ENCODE measurements at regions not wholly inside any gene's neighbourhood (a gene's known extent, or its start where the extent isn't known, plus 50 kb on each side); places are given as distances from the start of the nearest gene placed in this dataset.

DNA sequence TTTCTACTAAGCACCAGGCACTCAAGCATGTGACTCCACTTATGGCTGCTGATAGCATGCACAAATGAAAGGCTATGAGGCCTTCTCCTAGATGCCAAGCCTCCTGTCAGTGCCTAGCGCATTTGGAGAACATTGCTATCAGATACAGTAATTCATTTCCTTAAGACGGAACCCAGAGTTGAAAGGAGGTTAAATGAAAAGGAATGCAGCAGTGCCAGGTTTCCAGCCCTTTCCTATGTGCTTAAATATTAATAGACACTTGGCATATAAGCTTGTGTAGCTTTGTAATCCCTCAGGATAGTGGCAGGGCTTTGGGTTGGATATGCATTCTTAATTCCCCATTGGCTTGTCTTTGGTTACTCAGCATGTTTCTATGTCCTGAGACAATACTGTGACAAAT lies 140.1 kb upstream of the FRY start:
- no peak overlapping the region for H3K4me3 ChIP-seq
- H3K27ac ChIP-seq: no peak overlapping the region

DNA sequence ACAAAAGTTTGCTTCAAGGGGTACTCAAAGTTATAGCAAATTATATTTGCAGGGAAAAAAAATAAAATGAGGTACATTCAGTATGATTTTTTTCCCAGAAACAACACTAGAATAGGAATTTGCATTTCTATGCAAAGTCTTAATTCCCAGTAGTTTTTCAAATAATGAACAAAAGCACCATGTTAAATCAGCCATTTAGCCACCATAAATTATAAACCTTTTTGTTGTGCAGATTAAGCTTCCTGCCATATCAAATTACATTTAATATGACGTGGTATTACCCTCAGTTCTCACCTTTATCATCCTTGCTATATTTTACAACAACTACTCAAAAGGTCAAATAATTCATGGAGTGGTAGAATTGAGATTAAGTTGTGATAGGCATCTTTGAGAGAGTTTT lies 136.6 kb upstream of the FRY start:
- no peak overlapping the region for H3K27ac ChIP-seq

GRCh38 chr13:31895691-31896090 lies 135.9 kb upstream of the FRY start:
- peak overlapping the region in 1 of 21 experiments; percentile 16 for H3K27ac ChIP-seq
- H3K4me3 ChIP-seq: no peak overlapping the region

More for the DNA sequence above, 136.6 kb upstream of the FRY start:
- H3K4me3 ChIP-seq: no peak overlapping the region

GRCh38 chr13:31896427-31896826 lies 135.1 kb upstream of the FRY start:
- H3K27ac ChIP-seq: peak overlapping the region in 1 of 21 experiments; percentile 3
- H3K4me3 ChIP-seq: no peak overlapping the region

GRCh38 chr13:31898378-31899071 lies 133.0 kb upstream of the FRY start:
- Histone ChIP-seq H3K27ac (no peak overlapping the region), H3K4me3 (no peak overlapping the region)

DNA sequence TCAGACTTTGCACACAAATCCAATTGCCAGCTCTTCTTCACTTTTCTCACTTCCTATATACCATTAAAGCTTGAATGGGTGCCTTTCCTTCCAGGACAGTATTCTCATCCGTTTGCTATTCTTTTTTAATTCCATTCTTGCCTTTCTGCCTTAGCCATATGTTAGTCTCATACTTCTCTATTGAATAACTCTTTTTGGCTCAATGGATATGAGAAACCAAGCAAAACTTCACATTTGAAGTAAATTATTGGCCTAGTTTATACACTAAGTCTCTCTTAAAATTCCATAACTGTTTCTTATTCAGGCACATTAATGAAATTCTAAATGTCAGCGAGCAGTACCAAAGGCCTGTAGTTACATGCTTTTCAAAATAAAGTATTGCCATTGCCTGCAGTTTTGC lies 129.6 kb upstream of the FRY start:
- H3K27ac ChIP-seq: no peak overlapping the region

GRCh38 chr13:31903111-31903815 lies 128.3 kb upstream of the FRY start:
- Histone ChIP-seq H3K4me3 (no peak overlapping the region), H3K27ac (peak overlapping the region in 2 of 21 experiments; percentile 32 to 41)

More for the DNA sequence above, 129.6 kb upstream of the FRY start:
- no peak overlapping the region for H3K4me3 ChIP-seq

DNA sequence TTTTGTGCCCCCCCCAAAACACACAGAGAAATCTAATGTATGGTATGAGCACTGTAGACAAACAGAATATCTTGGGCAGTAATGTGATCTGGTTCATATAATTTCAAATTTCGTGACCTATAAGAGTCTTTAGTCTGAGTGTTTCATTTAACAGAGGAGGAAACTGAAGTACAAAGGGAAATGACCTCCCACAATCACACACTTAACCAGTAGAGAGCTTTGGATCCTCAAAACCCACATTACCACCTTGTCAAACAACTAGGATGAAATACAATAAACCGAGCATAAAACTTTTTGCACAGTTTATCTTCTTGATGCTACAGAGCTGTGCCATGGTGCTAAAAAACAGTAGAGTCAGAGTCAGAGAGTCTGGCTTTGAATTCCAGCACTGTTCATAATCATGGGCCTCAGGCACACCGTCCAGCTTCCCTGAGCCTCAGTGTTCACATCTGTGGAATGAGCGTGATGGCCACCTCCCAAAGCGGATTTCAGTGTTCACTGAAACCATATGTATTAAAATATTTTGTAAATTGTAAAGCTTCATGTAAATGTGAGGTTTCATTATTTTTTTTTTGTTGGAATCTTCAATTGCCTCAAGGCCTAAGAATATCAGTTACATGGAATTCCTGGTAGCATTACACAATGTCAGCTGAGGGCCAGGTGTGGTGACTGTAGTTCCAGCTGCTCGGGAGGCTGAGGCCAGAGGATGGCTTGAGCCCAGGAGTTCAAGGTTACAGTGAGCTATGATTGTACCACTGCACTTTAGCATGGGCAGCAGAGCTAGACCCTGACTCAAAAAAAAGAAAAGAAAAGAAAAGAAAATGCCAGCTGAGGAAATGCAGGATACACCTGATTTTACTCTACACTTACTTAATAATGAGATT lies 126.4 kb upstream of the FRY start:
- no peak overlapping the region for H3K4me3 ChIP-seq
- no peak overlapping the region for H3K27ac ChIP-seq

DNA sequence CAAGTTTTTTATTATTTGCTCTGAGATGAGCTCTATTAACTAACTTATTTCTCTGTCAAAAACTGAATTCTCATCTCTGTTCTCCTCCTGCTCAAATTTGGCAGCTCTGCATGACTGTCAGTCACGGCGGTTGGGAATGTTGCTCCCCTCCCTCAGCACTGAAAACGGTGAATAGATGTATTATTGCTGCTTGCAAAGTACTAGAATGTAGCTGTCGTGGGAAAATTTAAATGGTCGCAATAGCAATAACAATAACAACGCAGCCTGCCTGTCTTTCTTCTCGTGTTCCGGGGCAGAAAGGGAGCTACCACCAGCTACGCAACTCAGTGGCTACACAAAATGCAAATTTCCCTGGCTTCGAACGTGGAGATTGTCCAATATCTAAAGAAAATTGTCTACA lies 125.6 kb upstream of the FRY start:
- Histone ChIP-seq H3K4me3 (no peak overlapping the region), H3K27ac (no peak overlapping the region)

- Histone ChIP-seq H3K4me3 (no peak overlapping the region), H3K27ac (peak overlapping the region in 6 of 21 experiments; percentile 7 to 59 (median 34))
Measured at GRCh38 chr13:31908696-31909411, 122.7 kb upstream of the FRY start.

- H3K27ac ChIP-seq: peak overlapping the region in 4 of 21 experiments; percentile 0 to 59 (median 38)
- no peak overlapping the region for H3K4me3 ChIP-seq
Measured at GRCh38 chr13:31909864-31910551, 121.6 kb upstream of the FRY start.

GRCh38 chr13:31910633-31911032 lies 120.9 kb upstream of the FRY start:
- Histone ChIP-seq H3K4me3 (no peak overlapping the region), H3K27ac (peak overlapping the region in 1 of 21 experiments; percentile 12)

DNA sequence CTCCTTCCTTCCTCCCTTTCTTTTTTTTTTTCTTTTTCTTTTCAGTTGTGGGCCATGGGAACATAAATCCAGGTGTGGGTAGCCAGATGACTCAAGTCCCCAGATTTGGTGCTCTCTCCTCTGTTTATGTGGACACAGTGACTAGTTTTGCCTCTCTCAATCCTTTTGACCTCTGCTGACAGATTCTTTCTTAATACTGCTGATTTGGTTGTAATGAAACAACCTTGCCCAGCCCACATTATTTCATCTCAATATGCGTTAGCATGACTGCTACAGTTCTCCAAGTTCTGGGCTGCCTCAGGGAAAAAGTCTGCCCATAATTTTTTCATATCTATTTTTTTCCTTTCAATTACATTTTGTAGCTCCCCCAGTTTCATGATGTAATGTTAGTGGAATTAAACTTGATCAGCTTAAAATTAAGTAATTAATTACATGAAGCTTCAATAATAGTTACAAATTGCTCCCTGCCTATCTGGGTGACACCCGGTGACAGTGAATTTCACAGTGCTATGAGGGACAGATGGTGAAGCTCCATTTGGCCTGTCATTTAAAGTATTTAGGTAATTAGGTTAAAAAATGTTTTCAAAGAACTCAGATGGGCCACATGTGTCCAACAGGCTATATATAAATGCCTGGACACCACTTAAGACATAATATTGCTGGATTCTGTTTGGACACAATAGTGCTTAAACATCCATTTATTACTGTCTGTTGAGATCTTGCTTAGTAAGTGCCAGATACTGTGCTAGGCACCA lies 118.8 kb upstream of the FRY start:
- Histone ChIP-seq H3K4me3 (no peak overlapping the region), H3K27ac (no peak overlapping the region)

DNA sequence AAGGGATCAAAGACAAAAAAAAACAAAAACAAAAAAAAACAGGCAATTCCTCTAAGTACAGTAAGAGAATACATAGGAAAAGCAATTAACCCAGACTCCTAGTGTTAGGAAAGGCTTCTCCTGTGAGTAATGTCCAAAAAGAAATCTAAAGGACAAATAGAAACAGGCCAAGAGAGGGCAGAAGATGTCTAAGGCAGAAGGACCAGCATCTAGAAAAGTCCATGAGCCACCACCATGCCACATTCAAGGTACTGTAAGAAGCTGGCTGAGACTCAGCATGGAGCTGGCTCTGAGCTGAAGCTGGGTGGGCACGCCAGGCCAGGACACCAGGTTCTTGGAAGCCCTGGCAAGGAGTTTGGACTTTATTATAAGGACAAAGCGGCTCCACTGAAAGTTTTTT lies 118.1 kb upstream of the FRY start:
- H3K27ac ChIP-seq: no peak overlapping the region
- no peak overlapping the region for H3K4me3 ChIP-seq

DNA sequence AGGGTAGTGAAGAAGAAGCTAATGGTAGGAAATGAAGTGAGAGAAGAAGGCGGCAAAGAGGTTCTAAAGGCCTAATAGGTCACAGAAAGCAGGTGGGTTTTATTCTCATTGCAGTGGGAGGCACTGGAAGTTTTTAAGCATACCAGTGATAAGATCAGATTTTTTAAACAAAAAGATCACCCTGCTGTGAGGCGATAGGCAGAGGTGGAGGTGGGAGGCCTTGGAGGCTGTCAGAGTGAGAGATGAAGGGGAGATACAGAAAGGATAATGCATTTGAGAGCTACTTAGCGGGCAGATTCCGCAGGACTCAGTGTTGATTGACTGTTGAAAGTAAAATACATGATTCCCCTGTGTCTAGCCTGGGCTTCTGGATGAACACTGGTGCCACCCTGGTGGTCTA lies 116.7 kb upstream of the FRY start:
- H3K27ac ChIP-seq: no peak overlapping the region
- no peak overlapping the region for H3K4me3 ChIP-seq

DNA sequence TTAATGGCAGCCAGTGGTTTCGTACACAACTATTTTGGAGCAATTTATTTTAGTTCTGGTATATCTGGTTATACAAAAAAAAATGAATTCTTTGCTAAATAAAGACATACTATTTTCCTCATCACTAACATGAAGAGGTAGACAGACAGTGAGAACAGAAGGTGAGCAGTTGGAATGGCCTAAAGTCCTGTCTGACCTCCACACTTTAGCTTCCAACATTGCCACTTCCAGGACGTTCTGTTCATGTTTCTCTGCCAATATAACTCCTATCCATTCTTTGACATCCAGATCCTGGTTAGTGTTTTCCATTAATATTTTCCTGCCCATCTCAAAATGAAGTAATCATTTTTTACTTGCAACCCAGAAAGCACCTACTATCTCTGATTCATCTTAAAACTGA lies 112.9 kb upstream of the FRY start:
- no peak overlapping the region for H3K4me3 ChIP-seq
- no peak overlapping the region for H3K27ac ChIP-seq

DNA sequence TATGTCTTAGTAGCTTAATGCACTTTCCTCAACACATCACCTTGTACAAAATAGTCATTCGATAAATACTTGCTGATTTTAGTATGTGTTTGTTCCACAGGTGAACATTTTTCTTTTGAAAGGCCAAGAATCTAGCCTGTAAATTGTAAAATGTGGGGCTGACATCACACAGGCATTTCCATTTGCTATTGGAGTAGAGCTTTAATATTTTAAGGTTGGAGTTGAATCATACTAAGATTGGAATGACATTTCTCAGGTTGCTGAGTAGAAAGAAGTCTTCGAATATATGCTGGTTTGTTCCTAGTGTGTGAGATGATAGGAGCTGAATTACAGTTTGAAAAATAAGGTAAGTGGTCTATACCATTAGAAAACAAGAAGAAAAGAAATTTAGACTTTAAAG lies 112.3 kb upstream of the FRY start:
- no peak overlapping the region for H3K4me3 ChIP-seq
- H3K27ac ChIP-seq: no peak overlapping the region

DNA sequence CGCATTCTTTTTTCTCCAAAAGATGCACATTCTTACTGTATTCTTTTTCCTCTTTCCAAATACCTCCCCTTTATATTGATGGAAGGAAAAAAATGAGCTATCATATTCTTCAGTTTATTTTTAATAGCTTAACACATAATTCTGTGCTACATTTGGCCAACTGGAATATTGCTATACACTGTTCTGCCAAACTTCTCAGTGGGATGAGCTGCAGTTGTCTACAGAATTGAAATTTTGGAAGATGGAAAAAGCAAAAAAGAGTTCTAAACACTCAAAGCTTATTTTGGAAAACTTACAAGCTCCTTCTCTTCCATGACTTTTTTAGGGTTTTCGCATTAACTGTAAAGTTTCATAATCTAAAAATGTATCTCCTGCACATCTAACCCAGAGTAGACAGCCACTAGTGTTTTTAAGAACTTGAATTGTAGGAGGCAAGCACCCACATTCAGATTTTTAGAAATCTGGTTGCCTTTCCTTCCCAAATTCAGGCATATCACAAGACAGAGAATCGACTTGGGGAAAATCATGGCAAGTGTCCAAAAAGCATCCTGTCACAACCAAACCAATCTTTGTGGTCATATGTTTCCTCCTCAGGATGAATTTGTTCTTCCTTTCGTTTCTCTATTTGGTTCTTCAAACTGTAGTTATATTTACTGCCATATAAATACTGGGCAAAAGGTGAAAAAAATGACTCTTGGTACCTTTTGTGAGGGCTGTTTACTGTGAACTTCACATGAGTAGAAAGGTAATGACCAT lies 111.4 kb upstream of the FRY start:
- peak overlapping the region in 1 of 21 experiments; percentile 21 for H3K27ac ChIP-seq
- H3K4me3 ChIP-seq: no peak overlapping the region
